HK-2 (cell line): ENCODE measurements at regions not wholly inside any gene's neighbourhood (a gene's known extent, or its start where the extent isn't known, plus 50 kb on each side); places are given as distances from the start of the nearest gene placed in this dataset.
"Not testable (repeated sequence)": the region's sequence is repeated elsewhere in the genome, so short reads cannot be mapped to it uniquely, and the experiment has no call there.

Source experiments
- DNase-seq: peaks from one replicate; pipeline ENCODE4 v3.0.0-alpha.2; 2018; ENCODE audit not compliant: unreplicated experiment

GRCh38 chr3:152891678-152892077 is 56.7 kb downstream of the P2RY1 start:
- DNase-seq = no peak

- DNase-seq = no peak
These were observed 57.5 kb downstream of the P2RY1 start for GRCh38 chr3:152892446-152892845.

GRCh38 chr3:152893647-152894046 is 58.7 kb downstream of the P2RY1 start:
- DNase-seq = no peak

- DNase-seq = no peak
These were observed 64.4 kb downstream of the P2RY1 start for GRCh38 chr3:152899306-152899705.

- DNase-seq = no peak
These were observed 67.3 kb downstream of the P2RY1 start for GRCh38 chr3:152902141-152902669.

GRCh38 chr3:152905631-152906030 is 70.7 kb downstream of the P2RY1 start:
- no peak for DNase-seq

GRCh38 chr3:152909180-152909883 is 74.4 kb downstream of the P2RY1 start:
- DNase-seq = no peak

- DNase-seq = no peak
These were observed 75.3 kb downstream of the P2RY1 start for GRCh38 chr3:152910211-152910610.

- no peak for DNase-seq
These were observed 76.0 kb downstream of the P2RY1 start for GRCh38 chr3:152910966-152911365.

- DNase-seq = not testable (repeated sequence)
These were observed 79.8 kb downstream of the P2RY1 start for GRCh38 chr3:152914743-152915142.

GRCh38 chr3:152915695-152916094 is 80.8 kb downstream of the P2RY1 start:
- DNase-seq = no peak

- no peak for DNase-seq
These were observed 81.9 kb downstream of the P2RY1 start for GRCh38 chr3:152916753-152917279.

GRCh38 chr3:152921351-152921750 is 86.4 kb downstream of the P2RY1 start:
- no peak for DNase-seq

- no peak for DNase-seq
These were observed 87.6 kb downstream of the P2RY1 start for GRCh38 chr3:152922554-152922953.

- no peak for DNase-seq
These were observed 92.2 kb downstream of the P2RY1 start for GRCh38 chr3:152927131-152927530.

- DNase-seq = no peak
These were observed 95.6 kb downstream of the P2RY1 start for GRCh38 chr3:152930516-152930915.

- DNase-seq = no peak
These were observed 102.3 kb downstream of the P2RY1 start for GRCh38 chr3:152937234-152937633.

- no peak for DNase-seq
These were observed 104.2 kb downstream of the P2RY1 start for GRCh38 chr3:152938974-152939636.

- DNase-seq = no peak
These were observed 106.9 kb downstream of the P2RY1 start for GRCh38 chr3:152941859-152942258.

- DNase-seq = no peak
These were observed 107.4 kb downstream of the P2RY1 start for GRCh38 chr3:152942366-152942765.

GRCh38 chr3:152943645-152944044 is 108.7 kb downstream of the P2RY1 start:
- DNase-seq = no peak

- DNase-seq = no peak
These were observed 109.7 kb downstream of the P2RY1 start for GRCh38 chr3:152944671-152945070.

GRCh38 chr3:152945556-152945955 is 110.6 kb downstream of the P2RY1 start:
- DNase-seq = no peak
